H1 (cell line): ENCODE measurements at regions not wholly inside any gene's neighbourhood (a gene's known extent, or its start where the extent isn't known, plus 50 kb on each side); places are given as distances from the start of the nearest gene placed in this dataset.
A peak's percentile ranks its signal among the peaks of the same experiment; 100 is the strongest.

Experiments
- ASH2L ChIP-seq: fragments of 200-600, 300-600 bp; sonication (generic); IDR thresholded peaks from one replicate; pipeline ENCODE4 v1.7.1; 2017; ENCODE audit warnings: low read length
- ATF3 ChIP-seq: IDR thresholded peaks from 2 replicates; pipeline ENCODE4 v1.6.1; 2011; ENCODE audit warnings: low read depth, mild to moderate bottlenecking, low read length; ENCODE audit not compliant: insufficient read depth
- CEBPB ChIP-seq: IDR thresholded peaks from 2 replicates; pipeline ENCODE4 v1.6.1; 2012; ENCODE audit warnings: low read depth, low read length
- CHD1 ChIP-seq: IDR thresholded peaks from 2 replicates; pipeline ENCODE4 v1.6.1; 2012; ENCODE audit warnings: low read depth, low read length, improper control_type of control experiment
- CTBP2 ChIP-seq: IDR thresholded peaks from 2 replicates; pipeline ENCODE4 v1.7.0; 2011; ENCODE audit warnings: borderline replicate concordance, mild to moderate bottlenecking, moderate library complexity, mixed read lengths, low read length; ENCODE audit not compliant: insufficient read depth, insufficient read length
- EGR1 ChIP-seq: IDR thresholded peaks from 2 replicates; pipeline ENCODE4 v1.6.1; 2011; ENCODE audit warnings: low read depth, low read length, borderline replicate concordance
- EP300 ChIP-seq, 2 experiments: IDR thresholded peaks; 1 replicate in 1 of 2; 2 replicates in 1 of 2; pipeline ENCODE4 v1.6.1; 2011 to 2012; ENCODE audit warnings: low read depth in 2 of 2, low read length in 2 of 2, mild to moderate bottlenecking in 2 of 2, borderline replicate concordance in 1 of 2, inconsistent platforms in 1 of 2, moderate library complexity in 1 of 2
- HDAC2 ChIP-seq, 2 experiments: fragments of 300-600 bp in 1 of 2; sonication (generic) in 1 of 2; IDR thresholded peaks; 2 replicates each; pipeline ENCODE4 v1.6.1; 2011 to 2012; ENCODE audit warnings: low read depth in 2 of 2, low read length in 2 of 2, mild to moderate bottlenecking in 2 of 2, moderate library complexity in 2 of 2, borderline replicate concordance in 1 of 2, inconsistent platforms in 1 of 2
- KDM1A ChIP-seq: fragments of 200-600, 300-600 bp; sonication (generic); IDR thresholded peaks from 2 replicates; pipeline ENCODE4 v1.7.1; 2016; ENCODE audit warnings: mild to moderate bottlenecking, low read length, borderline replicate concordance
- MAFK ChIP-seq: IDR thresholded peaks from 2 replicates; pipeline ENCODE4 v1.6.1; 2012; ENCODE audit warnings: low read depth, mild to moderate bottlenecking, improper control_type of control experiment, low read length
- PHF8 ChIP-seq: fragments of 200-600 bp; sonication (generic); conservative IDR thresholded peaks from 2 replicates; pipeline ENCODE4 v1.7.1; 2012; ENCODE audit warnings: low read depth, mild to moderate bottlenecking, inconsistent platforms, low read length, moderate library complexity
- SIN3A ChIP-seq, 2 experiments: IDR thresholded peaks in 1 of 2; conservative IDR thresholded peaks in 1 of 2; 2 replicates each; pipeline ENCODE4 v1.6.1; 2011 to 2012; ENCODE audit warnings: low read length in 2 of 2, improper control_type of control experiment in 1 of 2, low read depth in 1 of 2, mild to moderate bottlenecking in 1 of 2
- SIRT6 ChIP-seq: IDR thresholded peaks from one replicate; pipeline ENCODE4 v1.7.1; 2012; ENCODE audit warnings: low read length, inconsistent platforms
- SP1 ChIP-seq: IDR thresholded peaks from 2 replicates; pipeline ENCODE4 v1.6.1; 2011; ENCODE audit warnings: low read depth, low read length
- YY1 ChIP-seq: IDR thresholded peaks from 2 replicates; pipeline ENCODE4 v1.6.1; 2011; ENCODE audit warnings: low read depth, mild to moderate bottlenecking, low read length
- TF ChIP-seq, protein P1 (sequence below): IDR thresholded peaks from 2 replicates; pipeline ENCODE4 v1.6.1; 2012; ENCODE audit warnings: low read length, inconsistent platforms

GRCh38 chr1:58006421-58007046, 540.0 kb downstream of the OMA1 start (continued):
- no peak for TF ChIP-seq CHD1
- TF ChIP-seq HDAC2 (IDR thresholded peaks at IDR 0.05; ENCODE audit: borderline replicate concordance in 1 of 2, low read depth in 2 of 2, low read length in 2 of 2) = peak; percentile 82 to 99; a peak in 3 of 4 replicates
- no peak for TF ChIP-seq KDM1A
- no peak for TF ChIP-seq ASH2L
- peak; percentile 74 for TF ChIP-seq MAFK
- TF ChIP-seq SIRT6 = no peak
- no peak for TF ChIP-seq ATF3
- no peak for TF ChIP-seq SIN3A (conservative IDR thresholded peaks at IDR 0.05 in 1 of 2, IDR thresholded peaks at IDR 0.05 in 1 of 2; ENCODE audit: low read depth in 1 of 2, low read length in 2 of 2)
- peak in 1 of 2 experiments; percentile 72; a peak in 1 of 3 replicates for TF ChIP-seq EP300 (IDR thresholded peaks at IDR 0.05; ENCODE audit: borderline replicate concordance in 1 of 2, low read depth in 2 of 2, low read length in 2 of 2)
- no peak for TF ChIP-seq EGR1
- TF ChIP-seq PHF8 = no peak
- no peak for TF ChIP-seq CEBPB
- no peak for TF ChIP-seq YY1
- peak; percentile 69 for TF ChIP-seq SP1
- TF ChIP-seq, protein P1, sequence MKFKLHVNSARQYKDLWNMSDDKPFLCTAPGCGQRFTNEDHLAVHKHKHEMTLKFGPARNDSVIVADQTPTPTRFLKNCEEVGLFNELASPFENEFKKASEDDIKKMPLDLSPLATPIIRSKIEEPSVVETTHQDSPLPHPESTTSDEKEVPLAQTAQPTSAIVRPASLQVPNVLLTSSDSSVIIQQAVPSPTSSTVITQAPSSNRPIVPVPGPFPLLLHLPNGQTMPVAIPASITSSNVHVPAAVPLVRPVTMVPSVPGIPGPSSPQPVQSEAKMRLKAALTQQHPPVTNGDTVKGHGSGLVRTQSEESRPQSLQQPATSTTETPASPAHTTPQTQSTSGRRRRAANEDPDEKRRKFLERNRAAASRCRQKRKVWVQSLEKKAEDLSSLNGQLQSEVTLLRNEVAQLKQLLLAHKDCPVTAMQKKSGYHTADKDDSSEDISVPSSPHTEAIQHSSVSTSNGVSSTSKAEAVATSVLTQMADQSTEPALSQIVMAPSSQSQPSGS = no peak
- TF ChIP-seq CTBP2 = no peak
